ENCODE measurements at regions not wholly inside any gene's neighbourhood (a gene's known extent, or its start where the extent isn't known, plus 50 kb on each side); places are given as distances from the start of the nearest gene placed in this dataset.

DNA sequence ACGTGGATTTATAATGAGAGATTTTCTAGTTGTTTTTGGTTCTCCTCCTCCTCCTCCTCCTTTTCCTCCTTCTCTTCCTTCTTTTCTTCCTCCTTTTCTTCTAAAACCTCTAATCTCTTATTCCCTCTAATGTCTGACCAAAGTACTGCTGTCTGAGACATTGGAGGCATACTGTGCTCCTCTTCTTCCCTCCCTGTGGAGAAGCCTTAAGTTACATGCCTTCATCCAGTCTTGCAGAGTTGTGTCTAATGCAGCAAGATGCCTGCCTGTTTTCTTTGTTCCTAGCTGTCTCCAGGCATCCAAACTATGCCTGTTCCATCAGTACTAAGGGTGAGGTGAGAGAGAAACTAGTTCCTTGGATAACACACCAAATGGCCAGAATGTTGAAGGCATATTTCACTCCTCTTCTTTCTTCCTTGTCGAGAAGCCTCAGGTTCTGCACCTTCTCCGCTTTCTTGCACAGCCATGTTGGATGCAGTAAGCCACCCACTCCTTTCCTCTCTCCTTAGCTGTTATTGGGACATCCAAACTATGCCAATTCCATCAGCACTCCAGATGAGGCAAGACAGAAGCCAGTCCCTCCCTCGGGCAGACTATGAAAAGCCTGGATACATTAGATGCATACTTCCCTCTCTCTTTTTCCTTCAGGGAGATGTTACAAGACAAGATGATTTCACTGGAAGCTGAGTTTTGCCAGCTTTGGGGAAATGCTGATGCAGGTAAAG, 285.7 kb upstream of the TRAM1L1 start:
- CTCF ChIA-PET = no interaction called here
- DNase-seq (ENCODE audit: low read depth, low spot score) = no peak
- Histone ChIP-seq H3K4me3 (ENCODE audit: low read depth, low read length) (no peak overlapping the region), H3K9me3 (ENCODE audit: control insufficient read depth, insufficient read depth, low read length) (no peaks in the 10 kb centered on the region), H3K27me3 (ENCODE audit: control insufficient read depth, insufficient read depth, low read length) (no peaks in the 10 kb centered on the region), H3K27ac (ENCODE audit: low read depth, low read length) (no peak overlapping the region)
- POLR2A ChIA-PET = no interaction called here
- TF ChIP-seq, protein P1, sequence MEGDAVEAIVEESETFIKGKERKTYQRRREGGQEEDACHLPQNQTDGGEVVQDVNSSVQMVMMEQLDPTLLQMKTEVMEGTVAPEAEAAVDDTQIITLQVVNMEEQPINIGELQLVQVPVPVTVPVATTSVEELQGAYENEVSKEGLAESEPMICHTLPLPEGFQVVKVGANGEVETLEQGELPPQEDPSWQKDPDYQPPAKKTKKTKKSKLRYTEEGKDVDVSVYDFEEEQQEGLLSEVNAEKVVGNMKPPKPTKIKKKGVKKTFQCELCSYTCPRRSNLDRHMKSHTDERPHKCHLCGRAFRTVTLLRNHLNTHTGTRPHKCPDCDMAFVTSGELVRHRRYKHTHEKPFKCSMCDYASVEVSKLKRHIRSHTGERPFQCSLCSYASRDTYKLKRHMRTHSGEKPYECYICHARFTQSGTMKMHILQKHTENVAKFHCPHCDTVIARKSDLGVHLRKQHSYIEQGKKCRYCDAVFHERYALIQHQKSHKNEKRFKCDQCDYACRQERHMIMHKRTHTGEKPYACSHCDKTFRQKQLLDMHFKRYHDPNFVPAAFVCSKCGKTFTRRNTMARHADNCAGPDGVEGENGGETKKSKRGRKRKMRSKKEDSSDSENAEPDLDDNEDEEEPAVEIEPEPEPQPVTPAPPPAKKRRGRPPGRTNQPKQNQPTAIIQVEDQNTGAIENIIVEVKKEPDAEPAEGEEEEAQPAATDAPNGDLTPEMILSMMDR (IDR thresholded peaks at IDR 0.05; ENCODE audit: low read depth, low read length) = no peak

GRCh38 chr4:117375101-117375500, 289.7 kb upstream of the TRAM1L1 start:
- ChIA-PET POLR2A (no interaction called here), CTCF (no interaction called here)
- Histone ChIP-seq H3K27ac (ENCODE audit: low read depth, low read length) (no peak overlapping the region), H3K27me3 (ENCODE audit: control insufficient read depth, insufficient read depth, low read length) (no peaks in the 10 kb centered on the region), H3K4me3 (ENCODE audit: low read depth, low read length) (no peak overlapping the region), H3K9me3 (ENCODE audit: control insufficient read depth, insufficient read depth, low read length) (no peaks in the 10 kb centered on the region)
- DNase-seq (ENCODE audit: low read depth, low spot score) = no peak
- TF ChIP-seq, protein P1 (IDR thresholded peaks at IDR 0.05; ENCODE audit: low read depth, low read length) = no peak

- Histone ChIP-seq H3K9me3 (ENCODE audit: control insufficient read depth, insufficient read depth, low read length) (no peaks in the 10 kb centered on the region), H3K27ac (ENCODE audit: low read depth, low read length) (no peak overlapping the region), H3K4me3 (ENCODE audit: low read depth, low read length) (no peak overlapping the region), H3K27me3 (ENCODE audit: control insufficient read depth, insufficient read depth, low read length) (no peaks in the 10 kb centered on the region)
- TF ChIP-seq, protein P1 (IDR thresholded peaks at IDR 0.05; ENCODE audit: low read depth, low read length) = no peak
- ChIA-PET POLR2A (no interaction called here), CTCF (no interaction called here)
- DNase-seq (ENCODE audit: low read depth, low spot score) = no peak
Observed at GRCh38 chr4:117376692-117377091, 291.3 kb upstream of the TRAM1L1 start.

DNA sequence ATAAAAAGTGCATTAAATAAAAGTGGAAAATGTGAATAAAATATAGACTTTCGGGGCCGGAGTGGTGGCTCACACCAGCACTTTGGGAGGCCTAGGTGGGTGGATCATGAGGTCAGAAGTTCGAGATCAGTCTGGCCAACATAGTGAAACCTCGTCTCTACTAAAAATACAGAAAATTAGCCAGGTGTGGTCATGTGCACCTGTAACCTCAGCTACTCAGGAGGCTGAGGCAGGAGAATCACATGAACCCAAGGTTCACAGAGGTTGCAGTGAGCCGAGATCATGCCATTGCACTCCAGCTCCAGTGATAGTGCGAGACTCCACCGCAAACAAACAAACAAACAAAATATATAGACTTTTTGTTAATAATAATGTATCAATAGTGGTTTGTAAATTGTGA, 293.6 kb upstream of the TRAM1L1 start:
- H3K4me3 ChIP-seq (ENCODE audit: low read depth, low read length) = no peak overlapping the region
- DNase-seq (ENCODE audit: low read depth, low spot score) = no peak
- no peak overlapping the region for H3K27ac ChIP-seq (ENCODE audit: low read depth, low read length)
- no peaks in the 10 kb centered on the region for H3K9me3 ChIP-seq (ENCODE audit: control insufficient read depth, insufficient read depth, low read length)
- CTCF ChIA-PET = no interaction called here
- POLR2A ChIA-PET = no interaction called here
- TF ChIP-seq, protein P1 (IDR thresholded peaks at IDR 0.05; ENCODE audit: low read depth, low read length) = no peak
- H3K27me3 ChIP-seq (ENCODE audit: control insufficient read depth, insufficient read depth, low read length) = no peaks in the 10 kb centered on the region

- H3K9me3 ChIP-seq (ENCODE audit: control insufficient read depth, insufficient read depth, low read length) = no peaks in the 10 kb centered on the region
- TF ChIP-seq, protein P1 (IDR thresholded peaks at IDR 0.05; ENCODE audit: low read depth, low read length) = no peak
- DNase-seq (ENCODE audit: low read depth, low spot score) = no peak
- H3K27me3 ChIP-seq (ENCODE audit: control insufficient read depth, insufficient read depth, low read length) = no peaks in the 10 kb centered on the region
- ChIA-PET POLR2A (no interaction called here), CTCF (no interaction called here)
- H3K4me3 ChIP-seq (ENCODE audit: low read depth, low read length) = no peak overlapping the region
- H3K27ac ChIP-seq (ENCODE audit: low read depth, low read length) = no peak overlapping the region
Observed at GRCh38 chr4:117383468-117383867, 298.1 kb upstream of the TRAM1L1 start.
